Activated T-helper 17 cell treated with anti-CD3 and anti-CD28 coated beads, Interleukin-2, amount 50 U/mL, for 72 hours (primary cell): ENCODE measurements at regions not wholly inside any gene's neighbourhood (a gene's known extent, or its start where the extent isn't known, plus 50 kb on each side); places are given as distances from the start of the nearest gene placed in this dataset.

Experiments
- ATAC-seq: fragments of 150-1000 bp; cut with Tn5 transposase; replicated peaks from 2 replicates; pipeline ENCODE4 v1.10.0; 2021; ENCODE audit warnings: mild to moderate bottlenecking, moderate library complexity
- H3K27ac Mint-ChIP-seq: one replicate; pipeline ENCODE4 v1.8.0; 2022; ENCODE audit warnings: mixed read lengths
- H3K27me3 Mint-ChIP-seq: one replicate; pipeline ENCODE4 v1.8.0; 2022; ENCODE audit warnings: mixed read lengths
- H3K36me3 Mint-ChIP-seq: one replicate; pipeline ENCODE4 v1.8.0; 2022; ENCODE audit warnings: low read depth, mild to moderate bottlenecking, mixed read lengths
- H3K4me1 Mint-ChIP-seq: one replicate; pipeline ENCODE4 v1.8.0; 2022; ENCODE audit warnings: mixed read lengths
- H3K4me3 Mint-ChIP-seq: one replicate; pipeline ENCODE4 v1.8.0; 2022; ENCODE audit warnings: mild to moderate bottlenecking, mixed read lengths
- H3K9me3 Mint-ChIP-seq: one replicate; pipeline ENCODE4 v1.8.0; 2022; ENCODE audit warnings: mixed read lengths

GRCh38 chr12:115491511-115492250, 785.8 kb downstream of the MED13L start:
- no peak overlapping the region for H3K4me3 Mint-ChIP-seq
- no peaks in the 10 kb centered on the region for H3K36me3 Mint-ChIP-seq
- no peak for ATAC-seq
- no peak overlapping the region for H3K27ac Mint-ChIP-seq
- peaks cover 14% of the 10 kb centered on the region for H3K9me3 Mint-ChIP-seq
- H3K4me1 Mint-ChIP-seq = no peaks in the 10 kb centered on the region
- H3K27me3 Mint-ChIP-seq = no peaks in the 10 kb centered on the region

GRCh38 chr12:115489253-115489652, 788.2 kb downstream of the MED13L start:
- no peaks in the 10 kb centered on the region for H3K4me1 Mint-ChIP-seq
- ATAC-seq = no peak
- H3K36me3 Mint-ChIP-seq = no peaks in the 10 kb centered on the region
- no peak overlapping the region for H3K4me3 Mint-ChIP-seq
- peaks cover 16% of the 10 kb centered on the region for H3K9me3 Mint-ChIP-seq
- H3K27me3 Mint-ChIP-seq = no peaks in the 10 kb centered on the region
- H3K27ac Mint-ChIP-seq = no peak overlapping the region

GRCh38 chr12:115485967-115486366, 791.5 kb downstream of the MED13L start:
- H3K27ac Mint-ChIP-seq = no peak overlapping the region
- H3K36me3 Mint-ChIP-seq = no peaks in the 10 kb centered on the region
- H3K27me3 Mint-ChIP-seq = no peaks in the 10 kb centered on the region
- peaks cover 13% of the 10 kb centered on the region for H3K9me3 Mint-ChIP-seq
- H3K4me3 Mint-ChIP-seq = no peak overlapping the region
- no peak for ATAC-seq
- H3K4me1 Mint-ChIP-seq = no peaks in the 10 kb centered on the region

- Mint-ChIP-seq H3K27ac (no peak overlapping the region), H3K4me3 (no peak overlapping the region), H3K36me3 (no peaks in the 10 kb centered on the region), H3K27me3 (no peaks in the 10 kb centered on the region), H3K9me3 (peaks cover 13% of the 10 kb centered on the region), H3K4me1 (no peaks in the 10 kb centered on the region)
- ATAC-seq = no peak
Observed at GRCh38 chr12:115485503-115485902, 792.0 kb downstream of the MED13L start.

GRCh38 chr12:115482943-115483342, 794.5 kb downstream of the MED13L start:
- H3K4me3 Mint-ChIP-seq = no peak overlapping the region
- peaks cover 13% of the 10 kb centered on the region for H3K9me3 Mint-ChIP-seq
- H3K27me3 Mint-ChIP-seq = no peaks in the 10 kb centered on the region
- no peaks in the 10 kb centered on the region for H3K4me1 Mint-ChIP-seq
- no peak for ATAC-seq
- H3K27ac Mint-ChIP-seq = no peak overlapping the region
- no peaks in the 10 kb centered on the region for H3K36me3 Mint-ChIP-seq

GRCh38 chr12:115481141-115481540, 796.4 kb downstream of the MED13L start:
- ATAC-seq = no peak
- Mint-ChIP-seq H3K27me3 (no peaks in the 10 kb centered on the region), H3K4me1 (no peaks in the 10 kb centered on the region)

GRCh38 chr12:115478505-115478904, 794.5 kb upstream of the TBX3 start:
- no peak overlapping the region for H3K27ac Mint-ChIP-seq
- no peaks in the 10 kb centered on the region for H3K27me3 Mint-ChIP-seq
- H3K36me3 Mint-ChIP-seq = no peaks in the 10 kb centered on the region
- ATAC-seq = no peak
- H3K4me1 Mint-ChIP-seq = no peaks in the 10 kb centered on the region
- peaks cover 5% of the 10 kb centered on the region for H3K9me3 Mint-ChIP-seq
- H3K4me3 Mint-ChIP-seq = no peak overlapping the region

More at GRCh38 chr12:115481141-115481540, 796.4 kb downstream of the MED13L start:
- peaks cover 12% of the 10 kb centered on the region for H3K9me3 Mint-ChIP-seq
- H3K27ac Mint-ChIP-seq = no peak overlapping the region
- H3K4me3 Mint-ChIP-seq = no peak overlapping the region
- no peaks in the 10 kb centered on the region for H3K36me3 Mint-ChIP-seq

- H3K27ac Mint-ChIP-seq = no peak overlapping the region
- H3K4me3 Mint-ChIP-seq = no peak overlapping the region
- H3K9me3 Mint-ChIP-seq = peaks cover 9% of the 10 kb centered on the region
- no peaks in the 10 kb centered on the region for H3K36me3 Mint-ChIP-seq
- H3K4me1 Mint-ChIP-seq = no peaks in the 10 kb centered on the region
- no peak for ATAC-seq
- H3K27me3 Mint-ChIP-seq = no peaks in the 10 kb centered on the region
Observed at GRCh38 chr12:115474539-115475353, 790.8 kb upstream of the TBX3 start.

- peaks cover 9% of the 10 kb centered on the region for H3K9me3 Mint-ChIP-seq
- H3K27me3 Mint-ChIP-seq = no peaks in the 10 kb centered on the region
- no peak overlapping the region for H3K4me3 Mint-ChIP-seq
- H3K27ac Mint-ChIP-seq = no peak overlapping the region
- no peak for ATAC-seq
- H3K4me1 Mint-ChIP-seq = no peaks in the 10 kb centered on the region
- H3K36me3 Mint-ChIP-seq = no peaks in the 10 kb centered on the region
Observed at GRCh38 chr12:115473257-115473956, 789.4 kb upstream of the TBX3 start.

- H3K36me3 Mint-ChIP-seq = no peaks in the 10 kb centered on the region
- H3K27me3 Mint-ChIP-seq = no peaks in the 10 kb centered on the region
- H3K27ac Mint-ChIP-seq = no peak overlapping the region
- ATAC-seq = no peak
- H3K4me3 Mint-ChIP-seq = no peak overlapping the region
- H3K9me3 Mint-ChIP-seq = peaks cover 9% of the 10 kb centered on the region
- no peaks in the 10 kb centered on the region for H3K4me1 Mint-ChIP-seq
Observed at GRCh38 chr12:115472852-115473251, 788.9 kb upstream of the TBX3 start.

GRCh38 chr12:115470977-115471376, 787.0 kb upstream of the TBX3 start:
- Mint-ChIP-seq H3K9me3 (peaks cover 4% of the 10 kb centered on the region), H3K27me3 (no peaks in the 10 kb centered on the region), H3K27ac (no peak overlapping the region), H3K4me1 (no peaks in the 10 kb centered on the region), H3K36me3 (no peaks in the 10 kb centered on the region), H3K4me3 (no peak overlapping the region)
- no peak for ATAC-seq

- Mint-ChIP-seq H3K27me3 (no peaks in the 10 kb centered on the region), H3K4me3 (no peak overlapping the region), H3K27ac (no peak overlapping the region), H3K36me3 (no peaks in the 10 kb centered on the region), H3K9me3 (peaks cover 4% of the 10 kb centered on the region), H3K4me1 (no peaks in the 10 kb centered on the region)
- no peak for ATAC-seq
Observed at GRCh38 chr12:115470526-115470925, 786.6 kb upstream of the TBX3 start.

- no peaks in the 10 kb centered on the region for H3K27me3 Mint-ChIP-seq
- ATAC-seq = no peak
- no peak overlapping the region for H3K27ac Mint-ChIP-seq
- H3K4me3 Mint-ChIP-seq = no peak overlapping the region
- H3K9me3 Mint-ChIP-seq = peaks cover 11% of the 10 kb centered on the region
- no peaks in the 10 kb centered on the region for H3K36me3 Mint-ChIP-seq
- H3K4me1 Mint-ChIP-seq = no peaks in the 10 kb centered on the region
Observed at GRCh38 chr12:115468087-115468510, 784.1 kb upstream of the TBX3 start.

- ATAC-seq = no peak
- Mint-ChIP-seq H3K36me3 (no peaks in the 10 kb centered on the region), H3K27ac (no peak overlapping the region), H3K27me3 (no peaks in the 10 kb centered on the region), H3K4me1 (no peaks in the 10 kb centered on the region), H3K9me3 (peaks cover 11% of the 10 kb centered on the region), H3K4me3 (no peak overlapping the region)
Observed at GRCh38 chr12:115467531-115467930, 783.6 kb upstream of the TBX3 start.
